CD4-positive, CD25-positive, alpha-beta regulatory T cell (primary cell): ENCODE measurements at regions not wholly inside any gene's neighbourhood (a gene's known extent, or its start where the extent isn't known, plus 50 kb on each side); places are given as distances from the start of the nearest gene placed in this dataset.

ENCODE experiments used
- ATAC-seq, 2 donors: fragments of 150-1000 bp; cut with Tn5 transposase; one replicate each; pipeline ENCODE4 v1.10.0; 2021; ENCODE audit warnings: low read depth in 2 of 2, moderate number of reproducible peaks in 2 of 2, moderate library complexity in 1 of 2
- DNase-seq, 3 donors: peaks; one replicate each; pipeline versions ENCODE4 v3.0.0 to v3.0.0-alpha.2; 2012 to 2022; ENCODE audit warnings: mixed read lengths in 1 of 3
- H3K27ac ChIP-seq: one replicate; pipeline ENCODE4 v1.7.0; 2013; ENCODE audit warnings: mild to moderate bottlenecking, low read length; ENCODE audit not compliant: insufficient read depth, poor library complexity, severe bottlenecking
- H3K27me3 ChIP-seq: one replicate; pipeline ENCODE4 v1.7.0; 2013; ENCODE audit warnings: low read length; ENCODE audit not compliant: control insufficient read depth, insufficient read depth
- H3K36me3 ChIP-seq: one replicate; pipeline ENCODE4 v1.7.0; 2013; ENCODE audit warnings: mild to moderate bottlenecking, low read length, moderate library complexity; ENCODE audit not compliant: control insufficient read depth, insufficient read depth
- H3K4me1 ChIP-seq: 2 replicates; pipeline ENCODE4 v1.7.0; 2013; ENCODE audit warnings: mild to moderate bottlenecking, low read length; ENCODE audit not compliant: insufficient read depth, control insufficient read depth, poor library complexity, severe bottlenecking
- H3K4me3 ChIP-seq: one replicate; pipeline ENCODE4 v1.7.0; 2013; ENCODE audit warnings: low read depth, mild to moderate bottlenecking, low read length, moderate library complexity
- H3K9me3 ChIP-seq, 2 experiments: 1 replicate in 1 of 2; 2 replicates in 1 of 2; pipeline ENCODE4 v1.7.0; 2013; ENCODE audit warnings: low read length in 2 of 2, mild to moderate bottlenecking in 1 of 2, moderate library complexity in 1 of 2; ENCODE audit not compliant: control insufficient read depth in 2 of 2
- H3K27ac Mint-ChIP-seq, 3 donors: one replicate each; pipeline ENCODE4 v1.8.0; 2020 to 2022; ENCODE audit warnings: mild to moderate bottlenecking in 3 of 3, mixed read lengths in 3 of 3, moderate library complexity in 2 of 3
- H3K27me3 Mint-ChIP-seq: one replicate; pipeline ENCODE4 v1.8.0; 2022; ENCODE audit warnings: mild to moderate bottlenecking, mixed read lengths
- H3K36me3 Mint-ChIP-seq: one replicate; pipeline ENCODE4 v1.8.0; 2020; ENCODE audit warnings: mixed read lengths
- H3K4me1 Mint-ChIP-seq, 4 donors: one replicate each; pipeline ENCODE4 v1.8.0; 2020 to 2022; ENCODE audit warnings: mixed read lengths in 4 of 4, mild to moderate bottlenecking in 1 of 4
- H3K4me3 Mint-ChIP-seq, 4 donors: one replicate each; pipeline ENCODE4 v1.8.0; 2020 to 2022; ENCODE audit warnings: mild to moderate bottlenecking in 4 of 4, mixed read lengths in 4 of 4, moderate library complexity in 3 of 4
- H3K9me3 Mint-ChIP-seq, 7 donors: one replicate each; pipeline ENCODE4 v1.8.0; 2020 to 2022; ENCODE audit warnings: mixed read lengths in 7 of 7, mild to moderate bottlenecking in 3 of 7, moderate library complexity in 2 of 7

- Mint-ChIP-seq H3K27me3 (no peaks in the 10 kb centered on the region), H3K27ac (no peak overlapping the region), H3K4me3 (no peak overlapping the region), H3K4me1 (no peaks in the 10 kb centered on the region), H3K9me3 (peaks cover 0 to 4% (median 0%) of the 10 kb centered on the region in 7 donors), H3K36me3 (no peaks in the 10 kb centered on the region)
- ATAC-seq (no peak), DNase-seq (no peak)
- no peak overlapping the region for H3K4me3 ChIP-seq
- H3K4me1 ChIP-seq, result no peaks in the 10 kb centered on the region
- H3K27ac ChIP-seq, result no peak overlapping the region
- H3K27me3 ChIP-seq, result no peaks in the 10 kb centered on the region
- H3K36me3 ChIP-seq, result no peaks in the 10 kb centered on the region
- no peaks in the 10 kb centered on the region for H3K9me3 ChIP-seq
Observed at GRCh38 chr10:85226596-85226995, 898.2 kb downstream of the CCSER2 start.

DNA sequence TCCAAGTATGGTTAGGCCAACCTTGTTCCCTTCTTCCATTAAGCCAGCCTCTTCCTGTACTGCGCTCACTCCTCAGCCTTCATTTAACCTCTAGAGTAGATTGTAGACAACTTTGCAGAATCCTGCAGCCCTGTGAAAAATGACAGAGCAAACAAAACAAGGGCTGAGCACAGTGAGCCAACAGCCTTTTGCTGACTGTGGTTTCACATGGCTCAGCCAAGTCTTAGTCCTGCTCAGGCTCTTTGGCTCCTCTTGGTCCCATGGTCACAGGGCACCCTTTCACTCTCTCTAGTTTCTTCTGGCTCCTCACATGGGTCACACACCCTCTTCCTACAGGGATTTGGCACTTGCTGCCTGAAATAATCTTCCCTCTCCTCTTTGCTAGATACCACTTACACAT, 900.3 kb downstream of the CCSER2 start:
- Mint-ChIP-seq H3K36me3 (no peaks in the 10 kb centered on the region), H3K27ac (no peak overlapping the region), H3K27me3 (no peaks in the 10 kb centered on the region), H3K4me1 (no peaks in the 10 kb centered on the region), H3K4me3 (no peak overlapping the region), H3K9me3 (peaks cover 0 to 4% (median 0%) of the 10 kb centered on the region in 7 donors)
- Histone ChIP-seq H3K4me1 (no peaks in the 10 kb centered on the region), H3K36me3 (no peaks in the 10 kb centered on the region), H3K27ac (no peak overlapping the region), H3K4me3 (no peak overlapping the region), H3K27me3 (no peaks in the 10 kb centered on the region), H3K9me3 (no peaks in the 10 kb centered on the region)
- no peak for DNase-seq
- ATAC-seq, result no peak

DNA sequence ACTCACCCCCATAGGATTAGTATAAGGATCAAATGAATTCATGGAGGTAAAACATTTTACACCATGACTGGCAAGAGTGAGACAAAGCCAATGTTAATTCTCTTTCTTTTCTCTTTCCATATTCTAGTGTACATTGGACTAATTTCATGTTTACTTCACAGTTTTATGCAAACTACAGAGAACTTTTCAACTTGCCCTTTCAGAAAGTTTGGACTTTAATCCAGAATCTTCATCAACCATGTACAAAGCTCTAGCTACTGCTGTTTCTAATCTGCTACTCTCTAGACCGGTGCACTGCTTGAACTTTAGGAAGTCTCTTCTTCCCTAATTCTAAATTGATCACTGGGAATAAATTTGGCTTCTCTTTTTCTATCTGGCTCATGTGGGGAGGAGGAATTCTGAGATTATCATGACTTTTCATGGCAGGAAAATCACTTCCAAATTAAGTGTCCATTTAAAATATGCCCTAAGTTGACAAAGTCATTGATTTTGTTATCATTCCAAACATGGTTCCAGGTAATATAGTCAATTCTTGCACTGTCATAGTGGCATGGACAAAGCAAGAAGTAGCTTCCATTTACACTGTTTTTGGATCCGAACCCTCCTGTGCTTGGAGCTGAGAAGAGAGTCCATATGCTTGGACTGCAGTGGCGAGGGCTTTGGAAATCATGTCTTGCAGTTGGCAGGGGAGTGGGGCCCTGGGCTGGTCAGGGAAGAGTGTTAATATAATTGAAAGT, 903.3 kb downstream of the CCSER2 start:
- H3K27me3 Mint-ChIP-seq, result no peaks in the 10 kb centered on the region
- ATAC-seq, result no peak
- Histone ChIP-seq H3K4me1 (no peaks in the 10 kb centered on the region), H3K36me3 (no peaks in the 10 kb centered on the region), H3K9me3 (no peaks in the 10 kb centered on the region), H3K4me3 (no peak overlapping the region), H3K27me3 (no peaks in the 10 kb centered on the region), H3K27ac (no peak overlapping the region)
- no peaks in the 10 kb centered on the region for H3K4me1 Mint-ChIP-seq
- no peak for DNase-seq
- H3K4me3 Mint-ChIP-seq, result no peak overlapping the region
- no peaks in the 10 kb centered on the region for H3K36me3 Mint-ChIP-seq
- H3K27ac Mint-ChIP-seq, result no peak overlapping the region
- peaks cover 0 to 4% (median 2%) of the 10 kb centered on the region in 7 donors for H3K9me3 Mint-ChIP-seq

DNA sequence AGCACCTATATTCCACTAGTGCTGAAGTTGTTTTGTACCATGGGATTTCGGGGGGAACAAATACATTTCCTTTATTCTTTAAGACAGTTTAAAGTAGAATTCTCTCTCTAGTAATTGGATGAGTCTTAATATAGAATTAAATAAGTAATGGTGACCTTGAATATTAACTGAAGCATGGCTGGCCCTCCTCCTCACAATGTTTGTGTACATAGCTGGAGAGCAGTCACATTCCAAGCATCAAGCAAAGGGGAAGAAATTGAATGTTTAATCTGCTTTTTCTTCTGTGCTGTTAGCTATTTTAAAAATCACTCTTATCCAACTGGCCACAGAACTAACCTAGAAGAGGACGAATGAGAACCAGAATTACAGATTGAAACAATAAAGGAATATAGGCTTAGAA, 906.9 kb downstream of the CCSER2 start:
- H3K36me3 Mint-ChIP-seq, result no peaks in the 10 kb centered on the region
- no peaks in the 10 kb centered on the region for H3K27me3 ChIP-seq
- H3K4me3 ChIP-seq, result no peak overlapping the region
- no peaks in the 10 kb centered on the region for H3K4me1 ChIP-seq
- DNase-seq, result no peak
- H3K9me3 Mint-ChIP-seq, result peaks cover 0 to 4% (median 0%) of the 10 kb centered on the region in 7 donors
- no peak overlapping the region for H3K4me3 Mint-ChIP-seq
- no peaks in the 10 kb centered on the region for H3K9me3 ChIP-seq
- no peak overlapping the region for H3K27ac Mint-ChIP-seq
- no peaks in the 10 kb centered on the region for H3K27me3 Mint-ChIP-seq
- no peak overlapping the region for H3K27ac ChIP-seq
- no peak for ATAC-seq
- no peaks in the 10 kb centered on the region for H3K36me3 ChIP-seq
- H3K4me1 Mint-ChIP-seq, result no peaks in the 10 kb centered on the region

DNA sequence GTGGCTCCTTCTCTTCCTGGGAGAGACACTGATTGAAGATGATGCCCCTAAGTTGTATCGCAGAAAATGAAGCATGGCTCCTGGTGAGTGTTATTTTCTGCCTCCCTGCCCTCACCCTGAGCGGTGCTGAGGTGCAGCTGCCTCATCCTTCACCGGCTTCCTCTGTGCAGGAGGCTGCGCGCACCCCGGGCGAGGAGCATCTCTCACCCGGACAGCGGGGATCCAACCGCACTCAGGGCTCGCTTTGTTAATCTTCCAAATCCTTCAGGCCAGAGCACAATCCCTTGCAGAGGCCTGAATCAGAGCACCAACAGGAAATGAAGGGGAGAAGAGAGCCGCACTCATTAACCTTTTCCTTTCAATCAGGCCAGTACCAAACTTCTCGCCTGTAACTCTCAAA, 910.3 kb downstream of the CCSER2 start:
- no peak for ATAC-seq
- H3K4me1 Mint-ChIP-seq, result no peaks in the 10 kb centered on the region
- H3K9me3 Mint-ChIP-seq, result peaks cover 0 to 5% (median 0%) of the 10 kb centered on the region in 7 donors
- H3K27me3 ChIP-seq, result no peaks in the 10 kb centered on the region
- H3K4me3 Mint-ChIP-seq, result no peak overlapping the region
- H3K4me3 ChIP-seq, result no peak overlapping the region
- no peaks in the 10 kb centered on the region for H3K36me3 ChIP-seq
- H3K27ac Mint-ChIP-seq, result no peak overlapping the region
- H3K27me3 Mint-ChIP-seq, result no peaks in the 10 kb centered on the region
- H3K27ac ChIP-seq, result no peak overlapping the region
- H3K9me3 ChIP-seq, result no peaks in the 10 kb centered on the region
- no peaks in the 10 kb centered on the region for H3K36me3 Mint-ChIP-seq
- no peak for DNase-seq
- no peaks in the 10 kb centered on the region for H3K4me1 ChIP-seq

GRCh38 chr10:85250304-85250703, 921.9 kb downstream of the CCSER2 start:
- Mint-ChIP-seq H3K4me3 (no peak overlapping the region), H3K27me3 (no peaks in the 10 kb centered on the region), H3K4me1 (no peaks in the 10 kb centered on the region), H3K36me3 (no peaks in the 10 kb centered on the region), H3K27ac (no peak overlapping the region), H3K9me3 (peaks cover 0 to 3% (median 0%) of the 10 kb centered on the region in 7 donors)
- DNase-seq, result no peak
- H3K36me3 ChIP-seq, result no peaks in the 10 kb centered on the region
- H3K27me3 ChIP-seq, result no peaks in the 10 kb centered on the region
- H3K9me3 ChIP-seq, result no peaks in the 10 kb centered on the region
- no peak for ATAC-seq
- H3K4me3 ChIP-seq, result no peak overlapping the region
- H3K27ac ChIP-seq, result no peak overlapping the region
- H3K4me1 ChIP-seq, result no peaks in the 10 kb centered on the region

GRCh38 chr10:85256481-85256880, 928.1 kb downstream of the CCSER2 start:
- Histone ChIP-seq H3K27me3 (no peaks in the 10 kb centered on the region), H3K9me3 (no peaks in the 10 kb centered on the region), H3K27ac (no peak overlapping the region), H3K36me3 (no peaks in the 10 kb centered on the region), H3K4me1 (no peaks in the 10 kb centered on the region), H3K4me3 (no peak overlapping the region)
- H3K27ac Mint-ChIP-seq, result no peak overlapping the region
- H3K4me1 Mint-ChIP-seq, result no peaks in the 10 kb centered on the region
- no peaks in the 10 kb centered on the region for H3K27me3 Mint-ChIP-seq
- ATAC-seq (no peak), DNase-seq (no peak)
- H3K9me3 Mint-ChIP-seq, result peaks cover 0 to 2% (median 0%) of the 10 kb centered on the region in 7 donors
- no peaks in the 10 kb centered on the region for H3K36me3 Mint-ChIP-seq
- no peak overlapping the region for H3K4me3 Mint-ChIP-seq

- peaks cover 0 to 6% (median 0%) of the 10 kb centered on the region in 7 donors for H3K9me3 Mint-ChIP-seq
- H3K36me3 ChIP-seq, result no peaks in the 10 kb centered on the region
- ATAC-seq, result no peak
Observed at GRCh38 chr10:85259908-85260307, 931.5 kb downstream of the CCSER2 start.

More at GRCh38 chr10:85259908-85260307, 931.5 kb downstream of the CCSER2 start:
- Mint-ChIP-seq H3K4me1 (no peaks in the 10 kb centered on the region), H3K36me3 (no peaks in the 10 kb centered on the region), H3K4me3 (no peak overlapping the region), H3K27ac (no peak overlapping the region), H3K27me3 (no peaks in the 10 kb centered on the region)
- no peaks in the 10 kb centered on the region for H3K9me3 ChIP-seq
- H3K27ac ChIP-seq, result no peak overlapping the region
- H3K4me3 ChIP-seq, result no peak overlapping the region
- no peak for DNase-seq
- no peaks in the 10 kb centered on the region for H3K4me1 ChIP-seq
- no peaks in the 10 kb centered on the region for H3K27me3 ChIP-seq
